ENCODE measurements at regions not wholly inside any gene's neighbourhood (a gene's known extent, or its start where the extent isn't known, plus 50 kb on each side); places are given as distances from the start of the nearest gene placed in this dataset.

DNA sequence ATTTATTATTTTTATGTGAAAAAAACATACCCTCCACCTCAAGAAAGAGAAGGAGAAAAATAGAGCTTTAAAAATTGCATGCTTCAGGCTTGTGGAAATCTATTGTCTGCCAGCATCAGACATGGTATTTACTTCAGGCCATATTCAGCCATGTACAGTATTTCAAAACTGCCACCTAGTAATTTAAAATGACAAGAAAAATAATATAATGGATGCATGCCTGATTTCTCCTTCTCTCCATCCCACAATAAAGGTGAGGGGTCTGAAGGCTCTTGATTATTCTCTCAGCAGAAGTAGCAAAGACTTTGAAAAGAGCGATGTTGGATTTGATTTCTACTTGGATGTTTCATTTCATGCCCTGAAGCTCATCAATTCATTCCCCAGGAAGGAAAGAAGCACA is 250.7 kb downstream of the TBC1D4 start:
- DNase-seq: no peak

- DNase-seq: no peak
Observed at GRCh38 chr13:75226733-75227435, 255.1 kb downstream of the TBC1D4 start.

- no peak for DNase-seq
Observed at GRCh38 chr13:75226092-75226491, 255.9 kb downstream of the TBC1D4 start.

- no peak for DNase-seq
Observed at GRCh38 chr13:75225288-75226032, 256.5 kb downstream of the TBC1D4 start.

DNA sequence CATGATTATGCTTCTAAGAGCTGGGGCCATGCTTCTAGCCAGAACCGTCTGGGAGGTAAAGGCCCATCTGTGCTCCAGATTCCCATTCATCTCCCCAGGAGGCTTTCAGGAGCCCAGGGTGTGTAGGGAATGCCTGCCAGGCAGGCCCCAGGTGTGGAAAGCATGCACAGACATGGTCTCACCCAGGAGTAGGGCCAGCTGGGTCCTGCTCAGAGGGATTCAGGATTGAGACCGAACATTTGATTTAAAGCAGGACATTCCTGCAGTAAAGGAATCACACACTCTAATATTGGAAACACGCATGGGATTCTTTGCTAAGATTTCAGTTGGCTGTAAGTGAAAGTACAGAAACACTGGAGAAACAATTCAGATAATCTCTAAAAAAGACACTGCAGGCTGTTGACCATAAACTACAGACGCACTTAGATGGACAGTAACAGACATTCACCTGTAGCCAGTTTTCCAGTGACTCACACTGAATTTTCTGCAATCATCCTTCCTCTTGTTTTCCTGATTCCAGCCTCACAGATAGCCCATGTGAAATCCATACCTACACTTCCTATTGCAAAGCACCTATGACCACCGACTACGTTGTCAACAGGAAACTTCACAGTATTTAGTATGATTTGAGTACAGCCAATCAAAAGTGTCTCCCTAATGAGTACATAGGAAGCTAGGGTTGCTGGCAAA is 257.8 kb downstream of the TBC1D4 start:
- no peak for DNase-seq

DNA sequence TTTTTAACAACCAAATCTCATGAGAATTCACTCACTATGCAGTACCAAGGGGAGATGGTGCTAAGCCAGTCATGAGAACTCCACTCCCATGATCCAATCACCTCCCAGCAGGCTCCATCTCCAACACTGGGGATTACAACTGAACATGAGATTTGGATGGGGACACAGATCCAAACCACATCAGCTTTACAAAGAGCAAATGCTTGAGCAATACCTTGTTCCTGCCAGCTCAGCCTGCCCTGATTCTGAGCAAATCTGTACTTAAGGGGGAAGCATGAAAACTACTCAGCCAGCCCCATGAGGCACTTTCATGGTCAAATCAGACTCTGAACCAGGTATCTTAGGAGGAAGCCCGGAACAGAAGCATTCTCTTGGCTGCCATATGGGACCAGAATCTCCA is 259.9 kb downstream of the TBC1D4 start:
- no peak for DNase-seq

GRCh38 chr13:75220861-75221260 is 261.1 kb downstream of the TBC1D4 start:
- no peak for DNase-seq

- no peak for DNase-seq
Observed at GRCh38 chr13:75220238-75220542, 261.8 kb downstream of the TBC1D4 start.

DNA sequence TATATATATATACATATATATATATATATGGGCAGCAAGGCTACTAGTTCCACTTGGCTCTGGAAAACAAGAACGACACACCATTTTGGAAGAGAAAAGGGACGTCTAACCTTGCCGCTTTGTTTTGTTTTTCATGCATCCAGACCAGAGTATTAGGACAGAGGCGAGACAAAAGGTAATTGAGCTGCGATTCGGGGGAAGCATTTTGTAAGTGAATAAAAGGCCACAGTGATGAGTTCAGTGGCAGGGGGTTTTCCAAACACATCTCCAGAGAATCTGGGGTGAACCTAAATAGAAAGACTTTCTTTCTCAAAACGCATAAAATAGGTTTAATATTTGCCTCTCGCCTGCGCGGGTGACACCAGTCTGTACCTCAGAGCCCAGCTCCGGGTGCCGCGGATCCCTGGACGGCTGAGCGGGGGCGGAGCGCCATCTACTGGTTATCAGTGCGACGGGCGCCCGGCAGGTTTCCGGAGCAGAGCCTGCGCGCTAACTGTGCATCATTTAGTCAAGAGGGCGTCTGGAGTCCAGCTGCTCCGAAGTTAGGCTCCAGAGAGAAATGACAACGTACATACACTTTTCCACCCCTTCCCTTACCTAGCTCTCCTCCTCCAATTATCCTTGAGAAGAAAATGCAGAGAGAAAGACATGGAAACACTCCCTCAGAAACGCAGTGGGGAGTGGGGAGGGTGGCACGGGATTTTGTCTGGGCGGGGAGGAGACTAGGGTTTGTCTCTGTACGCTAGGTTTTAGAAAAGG is 262.3 kb downstream of the TBC1D4 start:
- peak; percentile 84 for DNase-seq

- no peak for DNase-seq
Observed at GRCh38 chr13:75217949-75218348, 264.0 kb downstream of the TBC1D4 start.

DNA sequence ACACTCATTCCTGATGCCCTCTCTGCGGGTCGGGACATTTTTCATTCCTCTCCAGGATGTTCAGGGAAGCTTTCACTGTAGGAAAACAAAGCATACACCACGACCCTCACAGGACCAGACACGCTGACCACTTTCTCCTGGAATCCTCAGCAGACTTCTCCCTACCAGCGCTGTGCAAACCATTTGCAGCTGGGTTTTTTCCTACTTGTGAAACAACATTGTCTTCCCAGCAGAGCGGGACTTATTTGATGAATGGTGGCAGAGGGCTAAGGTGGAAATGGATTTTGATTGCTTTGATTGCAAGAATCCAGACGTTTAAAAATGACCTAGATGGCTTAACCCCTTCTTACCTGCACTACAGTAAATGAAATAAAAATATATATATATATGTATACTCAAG is 265.9 kb downstream of the TBC1D4 start:
- no peak for DNase-seq

DNA sequence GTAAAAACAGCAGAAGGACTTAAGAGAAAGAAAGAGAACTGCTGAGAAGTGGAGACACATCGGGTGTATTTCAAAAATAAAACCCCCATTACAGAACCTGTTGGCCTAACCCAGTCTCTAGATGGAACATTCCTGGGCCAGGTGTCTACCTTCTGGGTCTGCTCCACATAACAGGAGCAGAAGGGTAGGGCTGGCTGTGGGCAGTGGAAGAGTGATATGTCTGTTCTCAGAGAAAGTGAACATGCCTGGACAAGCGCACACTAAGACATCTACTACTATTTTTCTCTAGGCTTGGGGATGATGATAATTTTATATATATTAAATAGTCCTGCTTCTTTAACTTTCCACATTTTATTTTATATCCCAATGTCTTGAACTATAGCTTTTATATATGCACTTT is 267.1 kb downstream of the TBC1D4 start:
- no peak for DNase-seq

DNA sequence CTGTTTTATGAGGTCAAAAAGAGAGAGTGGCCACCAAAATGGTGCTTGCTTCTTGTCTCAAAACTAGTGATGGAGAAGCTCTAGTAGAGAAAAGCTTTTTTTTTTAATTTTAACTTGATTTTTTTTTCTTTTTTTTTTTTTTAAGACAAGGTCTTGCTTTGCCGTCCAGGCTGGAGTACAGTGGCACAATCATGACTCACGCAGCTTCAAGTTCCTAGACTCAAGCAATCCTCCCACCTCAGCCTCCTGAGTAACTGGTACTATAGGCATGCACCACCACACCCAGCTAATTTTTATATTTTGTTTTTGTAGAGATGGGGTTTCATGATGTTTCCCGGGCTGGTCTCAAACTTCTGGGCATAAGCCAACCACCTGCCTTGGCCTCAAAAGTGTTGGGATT is 279.0 kb downstream of the TBC1D4 start:
- no peak for DNase-seq

DNA sequence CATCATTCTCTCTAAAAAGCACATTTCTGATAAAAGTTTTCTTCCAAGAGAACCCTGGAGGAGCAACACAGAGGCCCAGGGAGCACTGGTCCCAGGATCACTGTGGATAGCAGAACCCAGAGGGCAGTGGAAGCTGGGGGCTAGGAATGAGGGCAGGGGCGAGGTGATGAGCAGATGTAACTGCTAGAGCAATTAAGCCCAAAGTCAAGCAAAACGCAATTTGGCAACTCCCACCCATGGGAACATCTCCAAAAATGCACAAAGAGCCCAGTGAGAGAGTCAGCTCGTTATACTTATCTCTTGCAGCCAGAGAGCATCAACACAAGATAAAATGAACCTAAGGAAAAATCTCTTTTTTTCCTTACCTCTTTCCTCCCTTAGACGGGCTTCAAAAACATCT is 284.2 kb downstream of the TBC1D4 start:
- DNase-seq: no peak

- DNase-seq: no peak
Observed at GRCh38 chr13:75196147-75196837, 285.7 kb downstream of the TBC1D4 start.

- no peak for DNase-seq
Observed at GRCh38 chr13:75195495-75196146, 286.3 kb downstream of the TBC1D4 start.

- no peak for DNase-seq
Observed at GRCh38 chr13:75194717-75195462, 287.1 kb downstream of the TBC1D4 start.

- DNase-seq: no peak
Observed at GRCh38 chr13:75186379-75186778, 295.6 kb downstream of the TBC1D4 start.

DNA sequence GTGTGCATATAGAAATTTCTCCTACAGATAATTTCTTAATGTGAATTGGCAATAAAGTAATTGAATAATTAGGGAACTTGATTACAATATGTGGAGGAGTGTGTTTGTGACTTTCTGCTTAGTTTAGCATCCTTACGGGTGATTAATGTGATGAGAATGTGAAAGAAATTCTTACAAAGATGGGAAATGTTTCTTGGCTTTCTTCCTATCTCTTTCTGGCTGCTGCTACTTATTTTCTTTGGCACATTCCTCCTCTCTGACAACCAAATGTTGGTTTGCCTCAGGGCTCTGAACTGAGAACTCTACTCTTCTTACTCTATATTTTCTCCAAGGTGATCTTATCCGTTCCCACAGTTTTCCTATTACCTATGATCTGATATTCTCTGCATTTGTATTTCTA is 300.1 kb downstream of the TBC1D4 start:
- no peak for DNase-seq

DNA sequence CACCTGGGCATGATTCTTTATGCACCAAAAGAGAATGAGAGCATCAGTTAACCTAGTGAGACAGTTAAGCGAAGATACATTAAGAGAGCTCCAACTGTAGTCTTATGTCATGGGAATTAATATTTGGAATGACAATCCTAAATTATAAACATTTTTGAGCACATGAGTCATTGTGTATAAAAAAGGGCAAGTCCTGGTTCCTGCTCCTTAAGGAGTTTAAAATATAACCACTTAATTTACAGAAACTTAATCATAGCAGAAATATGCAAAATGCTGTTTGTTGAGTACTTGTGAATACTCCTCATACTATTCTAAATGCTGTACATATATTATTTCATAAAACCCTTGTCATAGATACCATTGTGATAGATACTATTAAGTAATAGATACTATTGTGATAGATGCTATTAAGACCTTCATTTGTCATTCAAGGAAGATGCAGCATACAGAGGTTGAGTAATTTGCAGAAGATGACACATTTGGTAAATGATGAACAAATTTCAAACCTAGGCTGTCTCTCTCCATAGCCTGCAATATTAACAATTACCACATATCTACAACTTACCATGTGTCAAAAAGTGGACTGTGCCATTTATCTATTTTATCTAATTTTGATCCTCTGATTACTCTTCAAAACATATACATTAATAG is 301.0 kb downstream of the TBC1D4 start:
- DNase-seq: no peak

GRCh38 chr13:75178436-75178835 is 303.5 kb downstream of the TBC1D4 start:
- no peak for DNase-seq

All from stimulated activated CD4-positive, alpha-beta T cell treated with anti-CD3 and anti-CD28 coated beads, Interleukin-1b, Interleukin-23, amount 100 ng/mL, for 48 hours (primary cell).